Karpas-422 (cell line): ENCODE measurements at regions not wholly inside any gene's neighbourhood (a gene's known extent, or its start where the extent isn't known, plus 50 kb on each side); places are given as distances from the start of the nearest gene placed in this dataset.

ENCODE experiments used
- DNase-seq: peaks from one replicate; pipeline ENCODE4 v3.0.0-alpha.2; 2015
- H2AFZ ChIP-seq: fragments of 200-600 bp; sonication (generic); 2 replicates; pipeline ENCODE4 v1.6.1; 2014; ENCODE audit warnings: antibody characterized with exemption, low read length, mixed read lengths
- H3K27ac ChIP-seq: fragments of 200-600 bp; sonication (generic); 2 replicates; pipeline ENCODE4 v1.5.1; 2014; ENCODE audit warnings: mild to moderate bottlenecking, low read length, moderate library complexity
- H3K27me3 ChIP-seq: fragments of 200-600 bp; sonication (generic); 2 replicates; pipeline ENCODE4 v1.6.1; 2014; ENCODE audit warnings: low read length, mixed read lengths
- H3K36me3 ChIP-seq: fragments of 200-600 bp; sonication (generic); 2 replicates; pipeline ENCODE4 v1.6.1; 2014; ENCODE audit warnings: low read length, mixed read lengths; ENCODE audit not compliant: insufficient read depth
- H3K4me1 ChIP-seq: fragments of 200-600 bp; sonication (generic); 2 replicates; pipeline ENCODE4 v1.6.1; 2014; ENCODE audit warnings: mild to moderate bottlenecking, low read length, mixed read lengths
- H3K4me2 ChIP-seq: fragments of 200-600 bp; sonication (generic); 2 replicates; pipeline ENCODE4 v1.6.1; 2014; ENCODE audit warnings: low read length, low read depth, mild to moderate bottlenecking; ENCODE audit not compliant: poor library complexity, severe bottlenecking
- H3K4me3 ChIP-seq: fragments of 200-600 bp; sonication (generic); 2 replicates; pipeline ENCODE4 v1.5.1; 2014; ENCODE audit warnings: mild to moderate bottlenecking, antibody characterized with exemption, low read length, mixed read lengths
- H3K79me2 ChIP-seq: fragments of 200-600 bp; sonication (generic); 2 replicates; pipeline ENCODE4 v1.6.1; 2014; ENCODE audit warnings: mild to moderate bottlenecking, low read length, mixed read lengths
- H3K9ac ChIP-seq: fragments of 200-600 bp; sonication (generic); 2 replicates; pipeline ENCODE4 v1.6.0; 2014; ENCODE audit warnings: low read length
- H3K9me2 ChIP-seq: fragments of 200-600 bp; sonication (generic), shearing (Covaris generic); replicated peaks from 2 replicates; pipeline ENCODE4 v1.6.0; 2014; ENCODE audit warnings: mild to moderate bottlenecking, low read length, moderate library complexity; ENCODE audit not compliant: insufficient read depth
- H3K9me3 ChIP-seq: fragments of 300-700, 200-600 bp; sonication (generic); 2 replicates; pipeline ENCODE4 v1.6.1; 2014; ENCODE audit warnings: low read length, mixed read lengths
- H4K20me1 ChIP-seq: fragments of 200-600 bp; sonication (generic); 2 replicates; pipeline ENCODE4 v1.6.1; 2014; ENCODE audit warnings: mild to moderate bottlenecking, antibody characterized with exemption, low read length, low read depth; ENCODE audit not compliant: insufficient read depth

GRCh38 chr12:111183094-111183493, 185.8 kb downstream of the PHETA1 start:
- Histone ChIP-seq H3K4me1 (no peaks in the 10 kb centered on the region), H3K9me3 (no peaks in the 10 kb centered on the region), H3K4me3 (no peak overlapping the region), H2AFZ (no peak overlapping the region), H3K9me2 (no peaks in the 10 kb centered on the region), H3K4me2 (no peak overlapping the region), H3K9ac (no peak overlapping the region), H3K27ac (no peak overlapping the region), H3K79me2 (no peaks in the 10 kb centered on the region), H4K20me1 (no peaks in the 10 kb centered on the region), H3K36me3 (no peaks in the 10 kb centered on the region), H3K27me3 (no peaks in the 10 kb centered on the region)
- no peak for DNase-seq

GRCh38 chr12:111182382-111182781, 186.5 kb downstream of the PHETA1 start:
- Histone ChIP-seq H3K27ac (no peak overlapping the region), H3K36me3 (no peaks in the 10 kb centered on the region), H3K27me3 (no peaks in the 10 kb centered on the region), H3K4me3 (no peak overlapping the region), H4K20me1 (no peaks in the 10 kb centered on the region), H3K4me2 (no peak overlapping the region), H3K9me2 (no peaks in the 10 kb centered on the region), H3K9ac (no peak overlapping the region), H3K9me3 (no peaks in the 10 kb centered on the region), H2AFZ (no peak overlapping the region), H3K4me1 (no peaks in the 10 kb centered on the region), H3K79me2 (no peaks in the 10 kb centered on the region)
- no peak for DNase-seq

GRCh38 chr12:111181143-111181726, 187.7 kb downstream of the PHETA1 start:
- Histone ChIP-seq H3K9me2 (no peaks in the 10 kb centered on the region), H3K27me3 (no peaks in the 10 kb centered on the region), H3K9ac (no peak overlapping the region), H3K4me2 (no peak overlapping the region), H3K4me3 (no peak overlapping the region), H3K4me1 (no peaks in the 10 kb centered on the region), H3K27ac (no peak overlapping the region), H4K20me1 (no peaks in the 10 kb centered on the region), H3K79me2 (no peaks in the 10 kb centered on the region), H3K36me3 (no peaks in the 10 kb centered on the region), H2AFZ (no peak overlapping the region), H3K9me3 (no peaks in the 10 kb centered on the region)
- no peak for DNase-seq

GRCh38 chr12:111180426-111181142, 188.3 kb downstream of the PHETA1 start:
- no peak overlapping the region for H2AFZ ChIP-seq
- H3K9me2 ChIP-seq, result no peaks in the 10 kb centered on the region
- no peak overlapping the region for H3K27ac ChIP-seq
- H3K4me1 ChIP-seq, result no peaks in the 10 kb centered on the region
- H3K9me3 ChIP-seq, result no peaks in the 10 kb centered on the region
- H3K79me2 ChIP-seq, result no peaks in the 10 kb centered on the region
- H3K9ac ChIP-seq, result no peak overlapping the region
- H3K4me3 ChIP-seq, result no peak overlapping the region
- no peaks in the 10 kb centered on the region for H3K36me3 ChIP-seq
- no peak overlapping the region for H3K4me2 ChIP-seq
- no peaks in the 10 kb centered on the region for H3K27me3 ChIP-seq
- no peak for DNase-seq
- no peaks in the 10 kb centered on the region for H4K20me1 ChIP-seq

GRCh38 chr12:111178181-111179081, 190.5 kb downstream of the PHETA1 start:
- H4K20me1 ChIP-seq, result no peaks in the 10 kb centered on the region
- no peak overlapping the region for H3K9ac ChIP-seq
- H3K79me2 ChIP-seq, result no peaks in the 10 kb centered on the region
- H3K9me2 ChIP-seq, result no peaks in the 10 kb centered on the region
- no peak overlapping the region for H3K4me2 ChIP-seq
- DNase-seq, result no peak
- no peaks in the 10 kb centered on the region for H3K27me3 ChIP-seq
- no peaks in the 10 kb centered on the region for H3K9me3 ChIP-seq
- no peak overlapping the region for H3K4me3 ChIP-seq
- no peak overlapping the region for H3K27ac ChIP-seq
- no peaks in the 10 kb centered on the region for H3K36me3 ChIP-seq
- no peak overlapping the region for H2AFZ ChIP-seq
- no peaks in the 10 kb centered on the region for H3K4me1 ChIP-seq

- H3K27me3 ChIP-seq, result no peaks in the 10 kb centered on the region
- H3K79me2 ChIP-seq, result no peaks in the 10 kb centered on the region
- H3K36me3 ChIP-seq, result no peaks in the 10 kb centered on the region
- H3K4me3 ChIP-seq, result no peak overlapping the region
- no peak overlapping the region for H3K27ac ChIP-seq
- H3K9me3 ChIP-seq, result no peaks in the 10 kb centered on the region
- H3K9ac ChIP-seq, result no peak overlapping the region
- H4K20me1 ChIP-seq, result no peaks in the 10 kb centered on the region
- no peaks in the 10 kb centered on the region for H3K9me2 ChIP-seq
- no peak for DNase-seq
- H3K4me2 ChIP-seq, result no peak overlapping the region
- H3K4me1 ChIP-seq, result no peaks in the 10 kb centered on the region
- H2AFZ ChIP-seq, result no peak overlapping the region
Observed at GRCh38 chr12:111175396-111176094, 193.3 kb downstream of the PHETA1 start.

GRCh38 chr12:111174961-111175345, 193.9 kb downstream of the PHETA1 start:
- Histone ChIP-seq H2AFZ (no peak overlapping the region), H3K4me1 (no peaks in the 10 kb centered on the region), H3K4me2 (no peak overlapping the region), H3K9ac (no peak overlapping the region), H3K4me3 (no peak overlapping the region), H3K79me2 (no peaks in the 10 kb centered on the region), H3K36me3 (no peaks in the 10 kb centered on the region), H4K20me1 (no peaks in the 10 kb centered on the region), H3K27ac (no peak overlapping the region), H3K9me2 (no peaks in the 10 kb centered on the region), H3K27me3 (no peaks in the 10 kb centered on the region), H3K9me3 (no peaks in the 10 kb centered on the region)
- no peak for DNase-seq
